A549 (cell line): ENCODE measurements at regions not wholly inside any gene's neighbourhood (a gene's known extent, or its start where the extent isn't known, plus 50 kb on each side); places are given as distances from the start of the nearest gene placed in this dataset.

Experiments
- CHD2 ChIP-seq: fragments of 150-350 bp; IDR thresholded peaks from 2 replicates; pipeline ENCODE4 v1.6.1; 2014; ENCODE audit warnings: low read length; ENCODE audit not compliant: partially characterized antibody
- CTCF ChIP-seq: fragments of >200 bp; sonication (Bioruptor Twin); formaldehyde crosslinking; IDR thresholded peaks from 3 replicates; pipeline ENCODE4 v1.5.1; 2016
- EHMT2 ChIP-seq: fragments of 200-600 bp; sonication (generic); IDR thresholded peaks from 2 replicates; pipeline ENCODE4 v1.6.1; 2016; ENCODE audit warnings: antibody characterized with exemption, low read depth, mild to moderate bottlenecking, moderate library complexity
- ELK1 ChIP-seq: fragments of 150-350 bp; IDR thresholded peaks from 2 replicates; pipeline ENCODE4 v1.6.1; 2014; ENCODE audit warnings: low read depth, mild to moderate bottlenecking, low read length
- EP300 ChIP-seq, 2 experiments: fragments of >200 bp; sonication (Bioruptor Twin); formaldehyde crosslinking; IDR thresholded peaks; 2 replicates in 1 of 2; 3 replicates in 1 of 2; pipeline ENCODE4 v1.6.1; 2016 to 2017
- FOXS1 ChIP-seq: fragments of 250-450 bp; sonication (Bioruptor Pico); IDR thresholded peaks from 2 replicates; pipeline ENCODE4 v1.5.0; 2020; ENCODE audit warnings: mild to moderate bottlenecking, moderate library complexity
- HDAC2 ChIP-seq: fragments of 200-600 bp; sonication (generic); IDR thresholded peaks from 2 replicates; pipeline ENCODE4 v1.6.1; 2016
- JUN ChIP-seq, 2 experiments: fragments of >200 bp; sonication (Bioruptor Twin); formaldehyde crosslinking; IDR thresholded peaks; 2 replicates in 1 of 2; 3 replicates in 1 of 2; pipeline ENCODE4 v1.6.1; 2016 to 2017
- KDM5A ChIP-seq: fragments of 200-600 bp; sonication (generic); IDR thresholded peaks from 2 replicates; pipeline ENCODE4 v1.6.1; 2016; ENCODE audit warnings: antibody characterized with exemption, mild to moderate bottlenecking
- MAX ChIP-seq: IDR thresholded peaks from 2 replicates; pipeline ENCODE4 v1.6.1; 2012
- POLR2A ChIP-seq: IDR thresholded peaks from 2 replicates; pipeline ENCODE4 v1.6.1; 2012; ENCODE audit warnings: mild to moderate bottlenecking, low read length
- RAD21 ChIP-seq, 2 experiments: fragments of >200 bp in 1 of 2; sonication (Bioruptor Twin) in 1 of 2; formaldehyde crosslinking in 1 of 2; IDR thresholded peaks in 1 of 2; conservative IDR thresholded peaks in 1 of 2; 2 replicates in 1 of 2; 3 replicates in 1 of 2; pipeline ENCODE4 v1.6.1; 2012 to 2018; ENCODE audit warnings: inconsistent platforms in 1 of 2
- SMC3 ChIP-seq: fragments of >200 bp; sonication (Bioruptor Twin); formaldehyde crosslinking; IDR thresholded peaks from 3 replicates; pipeline ENCODE4 v1.6.1; 2018; ENCODE audit warnings: inconsistent platforms
- USF2 ChIP-seq: fragments of 450-650 bp; IDR thresholded peaks from 2 replicates; pipeline ENCODE4 v1.6.1; 2014; ENCODE audit warnings: antibody characterized with exemption

GRCh38 chr13:59303433-59303832 is 860.3 kb downstream of the DIAPH3 start:
- TF ChIP-seq CTCF: no peak
- TF ChIP-seq JUN (IDR thresholded peaks at IDR 0.05): no peak
- TF ChIP-seq SMC3: no peak
- no peak for TF ChIP-seq POLR2A
- TF ChIP-seq RAD21 (conservative IDR thresholded peaks at IDR 0.05 in 1 of 2, IDR thresholded peaks at IDR 0.05 in 1 of 2): no peak
- TF ChIP-seq MAX: no peak
- TF ChIP-seq EP300 (IDR thresholded peaks at IDR 0.05): no peak
- TF ChIP-seq EHMT2: no peak
- no peak for TF ChIP-seq ELK1
- TF ChIP-seq CHD2: no peak
- no peak for TF ChIP-seq USF2
- no peak for TF ChIP-seq FOXS1 (CRISPR knock-in tag)
- no peak for TF ChIP-seq HDAC2
- no peak for TF ChIP-seq KDM5A
